HG02678 (cell line): ENCODE measurements at regions not wholly inside any gene's neighbourhood (a gene's known extent, or its start where the extent isn't known, plus 50 kb on each side); places are given as distances from the start of the nearest gene placed in this dataset.
"Not testable (repeated sequence)": the region's sequence is repeated elsewhere in the genome, so short reads cannot be mapped to it uniquely, and the experiment has no call there.

ENCODE experiments used
- ATAC-seq: cut with Tn5 transposase; IDR thresholded peaks from one replicate; pipeline ENCODE4 v1.9.1; 2021; ENCODE audit warnings: mild to moderate bottlenecking, moderate library complexity; ENCODE audit not compliant: unreplicated experiment

- no peak for ATAC-seq
Observed at GRCh38 chr10:5268743-5269142, 72.1 kb downstream of the AKR1C4 start.

GRCh38 chr10:5269791-5270190 is 73.2 kb downstream of the AKR1C4 start:
- no peak for ATAC-seq

GRCh38 chr10:5271526-5271925 is 74.9 kb downstream of the AKR1C4 start:
- ATAC-seq: no peak

GRCh38 chr10:5272065-5272803 is 75.6 kb downstream of the AKR1C4 start:
- no peak for ATAC-seq

- ATAC-seq: no peak
Observed at GRCh38 chr10:5274795-5275194, 78.2 kb downstream of the AKR1C4 start.

GRCh38 chr10:5281356-5281755 is 83.4 kb upstream of the UCN3 start:
- ATAC-seq: no peak

- no peak for ATAC-seq
Observed at GRCh38 chr10:5282137-5282536, 82.6 kb upstream of the UCN3 start.

GRCh38 chr10:5283305-5284158 is 81.2 kb upstream of the UCN3 start:
- peak; percentile 78 for ATAC-seq

- peak; percentile 57 for ATAC-seq
Observed at GRCh38 chr10:5284311-5285057, 80.3 kb upstream of the UCN3 start.

- no peak for ATAC-seq
Observed at GRCh38 chr10:5285186-5285585, 79.6 kb upstream of the UCN3 start.

- ATAC-seq: no peak
Observed at GRCh38 chr10:5288359-5288758, 76.4 kb upstream of the UCN3 start.

GRCh38 chr10:5289228-5289627 is 75.5 kb upstream of the UCN3 start:
- ATAC-seq: not testable (repeated sequence)

- no peak for ATAC-seq
Observed at GRCh38 chr10:5291501-5292195, 73.1 kb upstream of the UCN3 start.

- no peak for ATAC-seq
Observed at GRCh38 chr10:5292196-5292735, 72.5 kb upstream of the UCN3 start.

- not testable (repeated sequence) for ATAC-seq
Observed at GRCh38 chr10:5292970-5293369, 71.8 kb upstream of the UCN3 start.

- ATAC-seq: no peak
Observed at GRCh38 chr10:5293691-5294550, 70.8 kb upstream of the UCN3 start.

GRCh38 chr10:5297466-5297865 is 67.3 kb upstream of the UCN3 start:
- ATAC-seq: no peak

- no peak for ATAC-seq
Observed at GRCh38 chr10:5297996-5298395, 66.8 kb upstream of the UCN3 start.

- ATAC-seq: no peak
Observed at GRCh38 chr10:5299950-5300349, 64.8 kb upstream of the UCN3 start.

GRCh38 chr10:5303504-5303903 is 61.3 kb upstream of the UCN3 start:
- no peak for ATAC-seq
